Endothelial cell (in vitro differentiated cells): ENCODE measurements at regions not wholly inside any gene's neighbourhood (a gene's known extent, or its start where the extent isn't known, plus 50 kb on each side); places are given as distances from the start of the nearest gene placed in this dataset.

Experiments
- DNase-seq: peaks from one replicate; pipeline ENCODE4 v3.0.0; 2021; ENCODE audit warnings: low spot score
- H3K27ac Mint-ChIP-seq: one replicate; pipeline ENCODE4 v1.8.0; 2021; ENCODE audit warnings: mixed read lengths, inconsistent platforms; ENCODE audit not compliant: unreplicated experiment
- H3K27me3 Mint-ChIP-seq: one replicate; pipeline ENCODE4 v1.8.0; 2021; ENCODE audit warnings: mild to moderate bottlenecking, moderate library complexity, mixed read lengths, inconsistent platforms; ENCODE audit not compliant: unreplicated experiment
- H3K36me3 Mint-ChIP-seq: one replicate; pipeline ENCODE4 v1.8.0; 2021; ENCODE audit warnings: mild to moderate bottlenecking, low read depth, mixed read lengths, inconsistent platforms; ENCODE audit not compliant: unreplicated experiment
- H3K4me1 Mint-ChIP-seq: one replicate; pipeline ENCODE4 v1.8.0; 2021; ENCODE audit warnings: mild to moderate bottlenecking, mixed read lengths, inconsistent platforms; ENCODE audit not compliant: unreplicated experiment
- H3K4me3 Mint-ChIP-seq: one replicate; pipeline ENCODE4 v1.8.0; 2021; ENCODE audit warnings: mild to moderate bottlenecking, mixed read lengths, inconsistent platforms; ENCODE audit not compliant: unreplicated experiment
- H3K9me3 Mint-ChIP-seq: one replicate; pipeline ENCODE4 v1.8.0; 2021; ENCODE audit warnings: mixed read lengths, inconsistent platforms; ENCODE audit not compliant: unreplicated experiment
- CTCF ChIP-seq: fragments of 200-600 bp; sonication (generic); IDR thresholded peaks from one replicate; pipeline ENCODE4 v1.5.0; 2021; ENCODE audit warnings: antibody characterized with exemption; ENCODE audit not compliant: unreplicated experiment

DNA sequence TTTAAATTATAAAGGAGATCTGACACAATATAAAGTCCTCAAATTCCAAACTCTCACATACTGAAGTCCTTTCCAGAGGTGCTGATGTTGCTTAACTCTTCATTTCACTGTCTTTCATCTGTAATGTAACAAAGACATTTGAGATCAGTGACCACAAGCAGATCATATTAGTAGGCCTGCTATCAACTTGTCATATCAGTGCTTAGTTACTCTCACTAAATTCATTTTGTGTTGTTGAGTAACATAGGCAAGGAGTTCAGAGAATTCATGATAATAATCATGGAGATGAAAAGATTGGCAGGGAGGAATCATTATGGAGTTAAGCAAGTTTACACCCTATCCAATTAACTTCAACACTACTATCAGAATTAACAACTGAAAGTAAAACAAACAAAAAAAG is 571.0 kb upstream of the ARRDC3 start:
- Mint-ChIP-seq H3K27me3 (peaks cover 2% of the 10 kb centered on the region), H3K4me3 (no peak overlapping the region), H3K9me3 (no peaks in the 10 kb centered on the region), H3K36me3 (no peaks in the 10 kb centered on the region), H3K27ac (no peak overlapping the region), H3K4me1 (no peaks in the 10 kb centered on the region)
- TF ChIP-seq CTCF, result no peak
- DNase-seq, result no peak

GRCh38 chr5:91950328-91950727 is 567.2 kb upstream of the ARRDC3 start:
- Mint-ChIP-seq H3K4me3 (no peak overlapping the region), H3K27me3 (peaks cover 2% of the 10 kb centered on the region)
- TF ChIP-seq CTCF, result no peak

GRCh38 chr5:91946870-91947269 is 563.8 kb upstream of the ARRDC3 start:
- Mint-ChIP-seq H3K27ac (no peak overlapping the region), H3K9me3 (no peaks in the 10 kb centered on the region), H3K36me3 (no peaks in the 10 kb centered on the region), H3K4me3 (no peak overlapping the region), H3K27me3 (peaks cover 2% of the 10 kb centered on the region), H3K4me1 (no peaks in the 10 kb centered on the region)
- no peak for TF ChIP-seq CTCF
- DNase-seq, result no peak

More at GRCh38 chr5:91950328-91950727, 567.2 kb upstream of the ARRDC3 start:
- H3K4me1 Mint-ChIP-seq, result no peaks in the 10 kb centered on the region
- no peaks in the 10 kb centered on the region for H3K36me3 Mint-ChIP-seq
- DNase-seq, result no peak
- no peaks in the 10 kb centered on the region for H3K9me3 Mint-ChIP-seq
- no peak overlapping the region for H3K27ac Mint-ChIP-seq

DNA sequence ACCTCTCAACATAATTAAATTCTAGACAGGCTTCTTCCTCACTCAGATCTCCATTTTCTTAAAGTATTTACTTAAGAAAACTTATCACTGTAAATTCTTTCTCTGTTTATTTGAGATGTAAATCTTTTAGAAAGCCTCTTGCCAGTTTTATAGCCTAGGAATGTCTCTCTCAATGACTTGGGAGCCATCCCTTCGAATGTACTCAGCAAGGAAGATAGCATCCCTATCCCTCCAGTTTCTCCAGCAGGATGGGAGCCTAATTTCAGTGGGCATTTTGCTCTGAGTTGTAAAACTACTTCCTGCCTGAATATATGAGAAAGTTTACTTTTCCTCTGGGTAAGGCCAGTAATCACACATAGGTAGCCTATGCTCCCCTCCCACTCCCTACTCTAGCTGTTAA is 558.5 kb upstream of the ARRDC3 start:
- no peaks in the 10 kb centered on the region for H3K36me3 Mint-ChIP-seq
- no peaks in the 10 kb centered on the region for H3K27me3 Mint-ChIP-seq
- no peaks in the 10 kb centered on the region for H3K4me1 Mint-ChIP-seq
- TF ChIP-seq CTCF, result no peak
- no peak overlapping the region for H3K4me3 Mint-ChIP-seq
- no peak for DNase-seq
- H3K27ac Mint-ChIP-seq, result no peak overlapping the region
- no peaks in the 10 kb centered on the region for H3K9me3 Mint-ChIP-seq

DNA sequence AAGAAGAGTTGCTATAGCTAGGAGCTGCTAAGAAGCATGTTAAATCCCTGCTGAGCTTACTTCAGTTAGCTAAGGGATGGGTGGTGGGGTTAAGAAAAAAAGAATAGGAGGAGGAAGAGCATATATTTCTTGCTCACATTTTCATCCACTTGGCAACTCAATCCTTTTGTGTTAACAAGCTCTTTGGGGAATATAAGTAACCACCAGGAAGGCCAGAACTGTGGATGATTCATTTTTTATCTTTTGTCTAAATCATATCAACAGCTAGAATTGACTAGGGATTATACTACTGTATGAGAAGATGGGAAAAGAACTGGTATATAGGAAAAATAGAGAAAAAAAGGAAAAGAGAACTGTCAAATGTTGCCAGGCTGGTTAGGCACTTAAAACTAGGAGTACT is 555.3 kb upstream of the ARRDC3 start:
- Mint-ChIP-seq H3K36me3 (no peaks in the 10 kb centered on the region), H3K27me3 (no peaks in the 10 kb centered on the region), H3K27ac (no peak overlapping the region), H3K4me3 (no peak overlapping the region), H3K4me1 (no peaks in the 10 kb centered on the region), H3K9me3 (no peaks in the 10 kb centered on the region)
- no peak for DNase-seq
- TF ChIP-seq CTCF, result no peak
